Fibroblast of lung (primary cell): ENCODE measurements at regions not wholly inside any gene's neighbourhood (a gene's known extent, or its start where the extent isn't known, plus 50 kb on each side); places are given as distances from the start of the nearest gene placed in this dataset.

Experiments
- CTCF ChIP-seq, 2 donors: IDR thresholded peaks in 1 of 2; conservative IDR thresholded peaks in 1 of 2; 1 replicate in 1 of 2; 2 replicates in 1 of 2; pipeline ENCODE4 v1.5.1; 2011 to 2012; ENCODE audit warnings: low read length in 2 of 2, control low read depth in 1 of 2, inconsistent platforms in 1 of 2, low read depth in 1 of 2, mild to moderate bottlenecking in 1 of 2
- EZH2 ChIP-seq: IDR thresholded peaks from 2 replicates; pipeline ENCODE4 v1.5.1; 2012; ENCODE audit warnings: low read length, control low read depth, mild to moderate bottlenecking; ENCODE audit errors: missing control alignments

GRCh38 chr1:30292451-30292850 is 430.9 kb downstream of the MATN1 start:
- no peak for TF ChIP-seq EZH2
- TF ChIP-seq CTCF (conservative IDR thresholded peaks at IDR 0.05 in 1 of 2, IDR thresholded peaks at IDR 0.05 in 1 of 2; ENCODE audit: low read depth in 1 of 2, low read length in 2 of 2) = no peak
